MM.1S (cell line): ENCODE measurements at regions not wholly inside any gene's neighbourhood (a gene's known extent, or its start where the extent isn't known, plus 50 kb on each side); places are given as distances from the start of the nearest gene placed in this dataset.

ENCODE experiments used
- DNase-seq: peaks from one replicate; pipeline ENCODE4 v3.0.0-alpha.2; 2015
- H2AFZ ChIP-seq: fragments of 300-600 bp; sonication (generic); 2 replicates; pipeline ENCODE4 v1.6.0; 2016; ENCODE audit warnings: antibody characterized with exemption, low read length
- H3F3A ChIP-seq: fragments of 300-600 bp; sonication (generic); 2 replicates; pipeline ENCODE4 v1.6.1; 2016; ENCODE audit warnings: mild to moderate bottlenecking, antibody characterized with exemption, low read length, moderate library complexity, mixed read lengths; ENCODE audit not compliant: insufficient read depth
- H3K27ac ChIP-seq: fragments of 300-600 bp; sonication (generic); 2 replicates; pipeline ENCODE4 v1.5.1; 2016; ENCODE audit warnings: mild to moderate bottlenecking, low read length
- H3K27me3 ChIP-seq: fragments of 300-600 bp; sonication (generic); replicated peaks from 2 replicates; pipeline ENCODE4 v1.6.0; 2016; ENCODE audit warnings: low read length; ENCODE audit not compliant: insufficient read depth
- H3K36me3 ChIP-seq: fragments of 300-600 bp; sonication (generic); replicated peaks from 2 replicates; pipeline ENCODE4 v1.6.1; 2016; ENCODE audit warnings: mild to moderate bottlenecking, low read length, mixed read lengths; ENCODE audit not compliant: insufficient read depth
- H3K4me1 ChIP-seq: fragments of 300-600 bp; sonication (generic); 2 replicates; pipeline ENCODE4 v1.6.1; 2016; ENCODE audit warnings: low read length, mixed read lengths
- H3K4me2 ChIP-seq: fragments of 300-600 bp; sonication (generic); 2 replicates; pipeline ENCODE4 v1.6.0; 2016; ENCODE audit warnings: low read depth, low read length
- H3K4me3 ChIP-seq: fragments of 300-600 bp; sonication (generic); 2 replicates; pipeline ENCODE4 v1.5.1; 2016; ENCODE audit warnings: low read length, mixed read lengths
- H3K79me2 ChIP-seq: fragments of 300-600 bp; sonication (generic); 2 replicates; pipeline ENCODE4 v1.6.1; 2016; ENCODE audit warnings: mixed run types, low read length, mixed read lengths
- H3K9ac ChIP-seq: fragments of 300-600 bp; sonication (generic); 2 replicates; pipeline ENCODE4 v1.6.1; 2016; ENCODE audit warnings: low read length, mixed read lengths
- H3K9me2 ChIP-seq: fragments of 300-600 bp; sonication (generic); replicated peaks from 2 replicates; pipeline ENCODE4 v1.6.1; 2016; ENCODE audit warnings: mild to moderate bottlenecking, low read length, mixed read lengths; ENCODE audit not compliant: insufficient read depth
- H3K9me3 ChIP-seq: fragments of 300-600 bp; sonication (generic); replicated peaks from 2 replicates; pipeline ENCODE4 v1.6.1; 2016; ENCODE audit warnings: mild to moderate bottlenecking, low read length, mixed read lengths; ENCODE audit not compliant: insufficient read depth
- H4K20me1 ChIP-seq: fragments of 300-600 bp; sonication (generic); 2 replicates; pipeline ENCODE4 v1.6.1; 2016; ENCODE audit warnings: mild to moderate bottlenecking, low read length, moderate library complexity, mixed read lengths; ENCODE audit not compliant: insufficient read depth
- EZH2 ChIP-seq: fragments of 300-600 bp; sonication (generic); optimal IDR thresholded peaks from 2 replicates; pipeline ENCODE3; 2017; ENCODE audit warnings: low read depth, mild to moderate bottlenecking, antibody characterized with exemption, low read length, mixed read lengths
- EZH2phosphoT487 ChIP-seq: fragments of 300-600 bp; sonication (generic); IDR thresholded peaks from 2 replicates; pipeline ENCODE4 v1.6.1; 2018; ENCODE audit warnings: antibody characterized with exemption, low read length
- TF ChIP-seq, protein P1 (sequence below): fragments of 300-600 bp; sonication (generic); IDR thresholded peaks from 2 replicates; pipeline ENCODE4 v1.5.1; 2016; ENCODE audit warnings: antibody characterized with exemption, low read length, mixed read lengths

DNA sequence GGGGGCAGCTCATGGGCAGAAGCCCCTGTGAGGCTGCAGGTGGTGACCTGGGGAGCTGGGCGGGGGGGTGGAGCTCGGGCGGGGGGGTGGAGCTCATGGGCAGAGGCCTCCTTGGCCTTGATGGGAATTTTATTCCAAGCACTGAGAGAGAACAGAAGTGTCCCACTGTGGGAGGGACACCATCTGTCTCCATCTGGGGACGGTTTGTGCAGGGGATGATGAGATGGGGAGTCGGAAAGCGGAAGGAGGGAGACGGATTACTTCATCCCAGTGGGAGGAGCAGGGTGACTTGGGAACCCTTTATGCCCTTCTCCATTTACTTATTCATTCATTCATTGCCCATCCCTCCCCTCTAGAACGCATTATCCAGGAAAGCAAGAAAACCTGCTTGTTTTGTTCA, 304.7 kb downstream of the ADGRD1 start:
- Histone ChIP-seq H4K20me1 (no peaks in the 10 kb centered on the region), H3K36me3 (no peaks in the 10 kb centered on the region), H3K4me1 (no peaks in the 10 kb centered on the region), H3K27me3 (no peaks in the 10 kb centered on the region), H3F3A (no peaks in the 10 kb centered on the region), H3K9ac (no peak overlapping the region), H3K4me2 (no peak overlapping the region), H2AFZ (no peak overlapping the region), H3K27ac (no peak overlapping the region), H3K4me3 (no peak overlapping the region), H3K9me3 (no peaks in the 10 kb centered on the region), H3K79me2 (no peaks in the 10 kb centered on the region), H3K9me2 (no peaks in the 10 kb centered on the region)
- DNase-seq: no peak
- TF ChIP-seq EZH2phosphoT487: no peak
- TF ChIP-seq EZH2: no peak
- TF ChIP-seq, protein P1, sequence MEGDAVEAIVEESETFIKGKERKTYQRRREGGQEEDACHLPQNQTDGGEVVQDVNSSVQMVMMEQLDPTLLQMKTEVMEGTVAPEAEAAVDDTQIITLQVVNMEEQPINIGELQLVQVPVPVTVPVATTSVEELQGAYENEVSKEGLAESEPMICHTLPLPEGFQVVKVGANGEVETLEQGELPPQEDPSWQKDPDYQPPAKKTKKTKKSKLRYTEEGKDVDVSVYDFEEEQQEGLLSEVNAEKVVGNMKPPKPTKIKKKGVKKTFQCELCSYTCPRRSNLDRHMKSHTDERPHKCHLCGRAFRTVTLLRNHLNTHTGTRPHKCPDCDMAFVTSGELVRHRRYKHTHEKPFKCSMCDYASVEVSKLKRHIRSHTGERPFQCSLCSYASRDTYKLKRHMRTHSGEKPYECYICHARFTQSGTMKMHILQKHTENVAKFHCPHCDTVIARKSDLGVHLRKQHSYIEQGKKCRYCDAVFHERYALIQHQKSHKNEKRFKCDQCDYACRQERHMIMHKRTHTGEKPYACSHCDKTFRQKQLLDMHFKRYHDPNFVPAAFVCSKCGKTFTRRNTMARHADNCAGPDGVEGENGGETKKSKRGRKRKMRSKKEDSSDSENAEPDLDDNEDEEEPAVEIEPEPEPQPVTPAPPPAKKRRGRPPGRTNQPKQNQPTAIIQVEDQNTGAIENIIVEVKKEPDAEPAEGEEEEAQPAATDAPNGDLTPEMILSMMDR: no peak

GRCh38 chr12:131260251-131260905, 306.7 kb downstream of the ADGRD1 start:
- H3K4me3 ChIP-seq: no peak overlapping the region
- no peak overlapping the region for H3K4me2 ChIP-seq
- H3K9me3 ChIP-seq: no peaks in the 10 kb centered on the region
- no peak overlapping the region for H3K27ac ChIP-seq
- H3F3A ChIP-seq: no peaks in the 10 kb centered on the region
- DNase-seq: no peak
- no peaks in the 10 kb centered on the region for H3K4me1 ChIP-seq
- no peak overlapping the region for H3K9ac ChIP-seq
- H3K79me2 ChIP-seq: no peaks in the 10 kb centered on the region
- no peaks in the 10 kb centered on the region; the same call in 1 of the 2 replicates for H3K27me3 ChIP-seq
- no peak overlapping the region for H2AFZ ChIP-seq
- H3K36me3 ChIP-seq: no peaks in the 10 kb centered on the region
- TF ChIP-seq EZH2 (no peak), EZH2phosphoT487 (no peak)
- TF ChIP-seq, protein P1: no peak
- no peaks in the 10 kb centered on the region for H3K9me2 ChIP-seq
- H4K20me1 ChIP-seq: no peaks in the 10 kb centered on the region

DNA sequence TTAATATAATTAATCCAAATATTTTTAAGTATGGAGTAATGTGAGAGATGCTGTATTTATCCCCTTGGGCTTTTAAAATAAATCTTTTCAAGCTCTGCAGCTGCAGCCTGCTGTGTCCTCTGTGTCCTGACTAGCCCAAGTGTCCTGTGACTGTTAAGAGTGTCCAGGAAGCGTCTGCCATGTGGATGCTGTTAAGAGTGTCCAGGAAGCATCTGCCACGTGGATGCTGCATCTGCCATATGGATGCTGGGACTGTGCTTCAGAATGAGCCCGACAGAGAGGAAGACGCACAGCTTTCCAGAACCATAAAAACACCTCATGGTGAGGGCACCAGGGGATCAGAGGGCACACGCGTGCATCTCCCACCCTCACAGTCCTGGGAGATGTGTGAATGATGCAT, 307.2 kb downstream of the ADGRD1 start:
- Histone ChIP-seq H3K27me3 (no peaks in the 10 kb centered on the region; the same call in 1 of the 2 replicates), H3K4me1 (no peaks in the 10 kb centered on the region), H3K4me3 (no peak overlapping the region), H3K36me3 (no peaks in the 10 kb centered on the region), H3K9me2 (no peaks in the 10 kb centered on the region), H3K27ac (no peak overlapping the region), H3K79me2 (no peaks in the 10 kb centered on the region), H3K4me2 (no peak overlapping the region), H4K20me1 (no peaks in the 10 kb centered on the region), H3F3A (no peaks in the 10 kb centered on the region), H3K9ac (no peak overlapping the region), H2AFZ (no peak overlapping the region), H3K9me3 (no peaks in the 10 kb centered on the region)
- DNase-seq: no peak
- TF ChIP-seq, protein P1: no peak
- TF ChIP-seq EZH2phosphoT487 (no peak), EZH2 (no peak)
